Smooth muscle cell of the brain vasculature (primary cell): ENCODE measurements at regions not wholly inside any gene's neighbourhood (a gene's known extent, or its start where the extent isn't known, plus 50 kb on each side); places are given as distances from the start of the nearest gene placed in this dataset.

Source experiments
- DNase-seq: peaks from one replicate; pipeline ENCODE4 v3.0.0-alpha.2; 2012; ENCODE audit warnings: low read depth, low spot score

- DNase-seq, result no peak
These were observed 308.9 kb downstream of the DHX35 start for GRCh38 chr20:39270837-39271604.

- DNase-seq, result no peak
These were observed 307.5 kb downstream of the DHX35 start for GRCh38 chr20:39269493-39270217.

- no peak for DNase-seq
These were observed 306.9 kb downstream of the DHX35 start for GRCh38 chr20:39268981-39269461.

GRCh38 chr20:39268491-39268951 lies 306.4 kb downstream of the DHX35 start:
- no peak for DNase-seq

GRCh38 chr20:39266989-39267388 lies 304.8 kb downstream of the DHX35 start:
- DNase-seq, result no peak

- peak; percentile 36 for DNase-seq
These were observed 302.5 kb downstream of the DHX35 start for GRCh38 chr20:39264506-39265172.

- no peak for DNase-seq
These were observed 300.9 kb downstream of the DHX35 start for GRCh38 chr20:39263076-39263475.

- DNase-seq, result no peak
These were observed 297.7 kb downstream of the DHX35 start for GRCh38 chr20:39259808-39260207.

- DNase-seq, result no peak
These were observed 297.1 kb downstream of the DHX35 start for GRCh38 chr20:39259010-39259803.

GRCh38 chr20:39258253-39258652 lies 296.1 kb downstream of the DHX35 start:
- DNase-seq, result no peak

- DNase-seq, result no peak
These were observed 291.1 kb downstream of the DHX35 start for GRCh38 chr20:39253051-39253755.

- DNase-seq, result no peak
These were observed 289.9 kb downstream of the DHX35 start for GRCh38 chr20:39252035-39252434.

- no peak for DNase-seq
These were observed 287.7 kb downstream of the DHX35 start for GRCh38 chr20:39249798-39250197.

GRCh38 chr20:39248862-39249485 lies 286.8 kb downstream of the DHX35 start:
- DNase-seq, result no peak

- no peak for DNase-seq
These were observed 286.2 kb downstream of the DHX35 start for GRCh38 chr20:39248171-39248861.

- no peak for DNase-seq
These were observed 284.3 kb downstream of the DHX35 start for GRCh38 chr20:39246436-39246835.

- DNase-seq, result no peak
These were observed 283.7 kb downstream of the DHX35 start for GRCh38 chr20:39245685-39246311.

- DNase-seq, result no peak
These were observed 281.8 kb downstream of the DHX35 start for GRCh38 chr20:39243962-39244361.

- no peak for DNase-seq
These were observed 280.5 kb downstream of the DHX35 start for GRCh38 chr20:39242614-39243013.
